Fibroblast of skin of left quadriceps (primary cell): ENCODE measurements at regions not wholly inside any gene's neighbourhood (a gene's known extent, or its start where the extent isn't known, plus 50 kb on each side); places are given as distances from the start of the nearest gene placed in this dataset.

Experiments used
- DNase-seq, 2 experiments: peaks; one replicate each; pipeline ENCODE4 v3.0.0-alpha.2; 2013; ENCODE audit warnings: low read depth in 2 of 2

- DNase-seq = no peak
Measured at GRCh38 chr13:86945584-86945983, 725.6 kb upstream of the SLITRK5 start.

GRCh38 chr13:86946734-86947133 is 724.4 kb upstream of the SLITRK5 start:
- DNase-seq = no peak

- no peak for DNase-seq
Measured at GRCh38 chr13:86954341-86954740, 716.8 kb upstream of the SLITRK5 start.

GRCh38 chr13:86960876-86961275 is 710.3 kb upstream of the SLITRK5 start:
- DNase-seq = peak; percentile 8 to 14

GRCh38 chr13:86974251-86974994 is 696.7 kb upstream of the SLITRK5 start:
- DNase-seq = no peak

GRCh38 chr13:86974995-86975328 is 696.2 kb upstream of the SLITRK5 start:
- no peak for DNase-seq

- no peak for DNase-seq
Measured at GRCh38 chr13:86976521-86977324, 694.4 kb upstream of the SLITRK5 start.

- no peak for DNase-seq
Measured at GRCh38 chr13:86986448-86986847, 684.7 kb upstream of the SLITRK5 start.

GRCh38 chr13:86992251-86992650 is 678.9 kb upstream of the SLITRK5 start:
- no peak for DNase-seq

- DNase-seq = no peak
Measured at GRCh38 chr13:87003265-87003664, 667.9 kb upstream of the SLITRK5 start.

GRCh38 chr13:87005511-87005910 is 665.7 kb upstream of the SLITRK5 start:
- DNase-seq = no peak

GRCh38 chr13:87035526-87035925 is 635.6 kb upstream of the SLITRK5 start:
- DNase-seq = no peak

- DNase-seq = no peak
Measured at GRCh38 chr13:87042946-87043345, 628.2 kb upstream of the SLITRK5 start.

GRCh38 chr13:87052731-87053130 is 618.4 kb upstream of the SLITRK5 start:
- DNase-seq = no peak

GRCh38 chr13:87057807-87058520 is 613.2 kb upstream of the SLITRK5 start:
- no peak for DNase-seq

- no peak for DNase-seq
Measured at GRCh38 chr13:87058786-87059329, 612.3 kb upstream of the SLITRK5 start.

GRCh38 chr13:87078947-87079795 is 592.0 kb upstream of the SLITRK5 start:
- no peak for DNase-seq

GRCh38 chr13:87080100-87080779 is 590.9 kb upstream of the SLITRK5 start:
- no peak for DNase-seq

GRCh38 chr13:87084192-87084591 is 587.0 kb upstream of the SLITRK5 start:
- DNase-seq = no peak

- DNase-seq = no peak
Measured at GRCh38 chr13:87087741-87088140, 583.4 kb upstream of the SLITRK5 start.

- DNase-seq = peak; percentile 60 to 62
Measured at GRCh38 chr13:87089391-87089790, 581.8 kb upstream of the SLITRK5 start.
